Neural cell (in vitro differentiated cells): ENCODE measurements at regions not wholly inside any gene's neighbourhood (a gene's known extent, or its start where the extent isn't known, plus 50 kb on each side); places are given as distances from the start of the nearest gene placed in this dataset.

ENCODE experiments used
- H2AFZ ChIP-seq: fragments of 200-600, 300-800 bp; sonication (generic), shearing (Covaris generic); 2 replicates; pipeline ENCODE4 v1.6.0; 2014; ENCODE audit warnings: low read depth, mild to moderate bottlenecking, antibody characterized with exemption, low read length, moderate library complexity
- H3F3A ChIP-seq: fragments of 200-600 bp; shearing (Covaris generic); 2 replicates; pipeline ENCODE4 v1.6.1; 2016; ENCODE audit warnings: mild to moderate bottlenecking, moderate library complexity, mixed read lengths, antibody characterized with exemption, low read length; ENCODE audit not compliant: insufficient read depth, poor library complexity, severe bottlenecking
- H3K27ac ChIP-seq: fragments of 200-600, 300-800 bp; sonication (generic), shearing (Covaris generic); 2 replicates; pipeline ENCODE4 v1.5.1; 2014; ENCODE audit warnings: mild to moderate bottlenecking, low read length, moderate library complexity
- H3K27me3 ChIP-seq: fragments of 300-800, 200-600 bp; sonication (generic), shearing (Covaris generic); 2 replicates; pipeline ENCODE4 v1.6.0; 2014; ENCODE audit warnings: mild to moderate bottlenecking, low read depth, low read length, moderate library complexity; ENCODE audit not compliant: insufficient read depth
- H3K36me3 ChIP-seq: fragments of 300-800, 200-600 bp; sonication (generic), shearing (Covaris generic); 2 replicates; pipeline ENCODE4 v1.5.1; 2014; ENCODE audit warnings: mild to moderate bottlenecking, antibody characterized with exemption, low read length, moderate library complexity; ENCODE audit not compliant: insufficient read depth
- H3K4me2 ChIP-seq: fragments of 300-800, 200-600 bp; sonication (generic), shearing (Covaris generic); 2 replicates; pipeline ENCODE4 v1.6.0; 2014; ENCODE audit warnings: mild to moderate bottlenecking, low read length
- H3K4me3 ChIP-seq: fragments of 300-800, 200-600 bp; sonication (generic), shearing (Covaris generic); 2 replicates; pipeline ENCODE4 v1.5.1; 2014; ENCODE audit warnings: mild to moderate bottlenecking, low read length, moderate library complexity
- H3K79me2 ChIP-seq: fragments of 200-600 bp; shearing (Covaris generic); replicated peaks from 2 replicates; pipeline ENCODE4 v1.6.0; 2014; ENCODE audit warnings: mild to moderate bottlenecking, low read length, moderate library complexity; ENCODE audit not compliant: insufficient read depth
- H3K9ac ChIP-seq: fragments of 300-800, 200-600 bp; sonication (generic), shearing (Covaris generic); 2 replicates; pipeline ENCODE4 v1.6.1; 2016; ENCODE audit warnings: mild to moderate bottlenecking, low read length, mixed read lengths
- H3K9me2 ChIP-seq: fragments of 200-600 bp; shearing (Covaris generic); 2 replicates; pipeline ENCODE4 v1.6.1; 2016; ENCODE audit warnings: mild to moderate bottlenecking, low read length, mixed read lengths; ENCODE audit not compliant: insufficient read depth
- H3K9me3 ChIP-seq: fragments of 200-600, 300-800 bp; sonication (generic), shearing (Covaris generic); 2 replicates; pipeline ENCODE4 v1.6.1; 2016; ENCODE audit warnings: mild to moderate bottlenecking, mixed run types, low read length, moderate library complexity, mixed read lengths
- H4K20me1 ChIP-seq: fragments of 200-600 bp; shearing (Covaris generic); 2 replicates; pipeline ENCODE4 v1.6.1; 2016; ENCODE audit warnings: mild to moderate bottlenecking, mixed run types; ENCODE audit not compliant: insufficient read depth
- CTCF ChIP-seq: fragments of 450-650 bp; IDR thresholded peaks from 2 replicates; pipeline ENCODE4 v1.5.1; 2014; ENCODE audit warnings: antibody characterized with exemption, mild to moderate bottlenecking, moderate library complexity; ENCODE audit not compliant: poor library complexity, severe bottlenecking
- EP300 ChIP-seq: fragments of 450-650 bp; conservative IDR thresholded peaks from 2 replicates; pipeline ENCODE4 v1.6.1; 2014; ENCODE audit warnings: antibody characterized with exemption, mild to moderate bottlenecking, moderate library complexity; ENCODE audit not compliant: poor library complexity, severe bottlenecking
- EZH2 ChIP-seq: fragments of 200-600, 300-800 bp; shearing (Covaris generic), sonication (generic); IDR thresholded peaks from 2 replicates; pipeline ENCODE4 v1.6.1; 2014; ENCODE audit warnings: antibody characterized with exemption, low read length, borderline replicate concordance, mild to moderate bottlenecking; ENCODE audit not compliant: insufficient read depth, poor library complexity, severe bottlenecking
- MXI1 ChIP-seq: fragments of 450-650 bp; conservative IDR thresholded peaks from 2 replicates; pipeline ENCODE4 v1.6.1; 2014; ENCODE audit warnings: antibody characterized with exemption, mild to moderate bottlenecking; ENCODE audit not compliant: poor library complexity, severe bottlenecking
- POLR2AphosphoS5 ChIP-seq: IDR thresholded peaks from 2 replicates; pipeline ENCODE4 v1.6.1; 2012
- RAD21 ChIP-seq: fragments of 450-650 bp; conservative IDR thresholded peaks from 2 replicates; pipeline ENCODE4 v1.6.1; 2014; ENCODE audit warnings: antibody characterized with exemption, mild to moderate bottlenecking, moderate library complexity
- REST ChIP-seq: IDR thresholded peaks from 2 replicates; pipeline ENCODE4 v1.6.1; 2012; ENCODE audit warnings: borderline replicate concordance
- SMC3 ChIP-seq: fragments of 450-650 bp; conservative IDR thresholded peaks from 2 replicates; pipeline ENCODE4 v1.6.1; 2014; ENCODE audit warnings: antibody characterized with exemption, mild to moderate bottlenecking, moderate library complexity; ENCODE audit not compliant: poor library complexity
- TAF1 ChIP-seq: IDR thresholded peaks from 2 replicates; pipeline ENCODE4 v1.6.1; 2012; ENCODE audit warnings: low read depth

GRCh38 chr22:48208894-48209293 lies 1446.4 kb downstream of the TBC1D22A start:
- Histone ChIP-seq H3K4me3 (no peak overlapping the region), H3K27me3 (no peaks in the 10 kb centered on the region), H3F3A (no peaks in the 10 kb centered on the region), H4K20me1 (no peaks in the 10 kb centered on the region), H3K9ac (no peak overlapping the region), H3K79me2 (no peaks in the 10 kb centered on the region), H3K9me3 (no peaks in the 10 kb centered on the region), H3K27ac (no peak overlapping the region), H2AFZ (no peak overlapping the region), H3K4me2 (no peak overlapping the region), H3K9me2 (no peaks in the 10 kb centered on the region), H3K36me3 (no peaks in the 10 kb centered on the region)
- TF ChIP-seq POLR2AphosphoS5 = no peak
- no peak for TF ChIP-seq CTCF
- TF ChIP-seq EP300 = no peak
- TF ChIP-seq TAF1 = no peak
- no peak for TF ChIP-seq RAD21
- TF ChIP-seq MXI1 = no peak
- TF ChIP-seq SMC3 = no peak
- no peak for TF ChIP-seq EZH2
- TF ChIP-seq REST = no peak

GRCh38 chr22:48207919-48208535 lies 1445.6 kb downstream of the TBC1D22A start:
- H3K27me3 ChIP-seq = no peaks in the 10 kb centered on the region
- H3K27ac ChIP-seq = no peak overlapping the region
- no peaks in the 10 kb centered on the region for H4K20me1 ChIP-seq
- no peak overlapping the region for H3K4me2 ChIP-seq
- H3K9me2 ChIP-seq = no peaks in the 10 kb centered on the region
- H3K9me3 ChIP-seq = no peaks in the 10 kb centered on the region
- no peak overlapping the region for H3K9ac ChIP-seq
- no peak overlapping the region for H2AFZ ChIP-seq
- no peaks in the 10 kb centered on the region for H3K36me3 ChIP-seq
- H3K79me2 ChIP-seq = no peaks in the 10 kb centered on the region
- H3F3A ChIP-seq = no peaks in the 10 kb centered on the region
- no peak for TF ChIP-seq SMC3
- TF ChIP-seq REST = no peak
- no peak for TF ChIP-seq RAD21
- no peak for TF ChIP-seq CTCF
- no peak for TF ChIP-seq POLR2AphosphoS5
- no peak for TF ChIP-seq EP300
- TF ChIP-seq MXI1 = no peak
- no peak for TF ChIP-seq TAF1
- TF ChIP-seq EZH2 = no peak
- H3K4me3 ChIP-seq = no peak overlapping the region
